NCI-H748 (cell line): ENCODE measurements at regions not wholly inside any gene's neighbourhood (a gene's known extent, or its start where the extent isn't known, plus 50 kb on each side); places are given as distances from the start of the nearest gene placed in this dataset.
A peak's percentile ranks its signal among the peaks of the same experiment; 100 is the strongest.

Experiments
- DNase-seq: peaks from one replicate; lab custom pipeline; 2025; ENCODE audit not compliant: unreplicated experiment; lab: John Stamatoyannopoulos, UW

DNA sequence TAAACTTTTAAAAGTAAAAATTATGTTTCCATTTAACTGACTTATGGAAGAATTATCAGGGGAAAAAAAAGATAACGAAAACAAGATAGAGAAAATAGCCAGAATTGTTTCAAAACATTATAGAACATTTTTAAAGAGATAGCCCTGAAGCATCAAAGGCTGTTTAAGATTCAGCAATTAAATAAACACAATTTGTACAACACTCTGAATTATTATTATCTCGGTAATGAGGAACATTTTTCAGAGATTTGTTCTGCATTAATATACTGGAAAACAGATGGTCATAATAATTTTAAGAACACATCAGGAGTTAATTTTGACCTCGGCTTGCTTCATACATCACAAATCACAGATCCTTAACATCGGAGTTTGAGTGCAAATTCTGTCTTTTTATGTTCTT lies 643.8 kb downstream of the SORCS1 start:
- DNase-seq, result no peak

DNA sequence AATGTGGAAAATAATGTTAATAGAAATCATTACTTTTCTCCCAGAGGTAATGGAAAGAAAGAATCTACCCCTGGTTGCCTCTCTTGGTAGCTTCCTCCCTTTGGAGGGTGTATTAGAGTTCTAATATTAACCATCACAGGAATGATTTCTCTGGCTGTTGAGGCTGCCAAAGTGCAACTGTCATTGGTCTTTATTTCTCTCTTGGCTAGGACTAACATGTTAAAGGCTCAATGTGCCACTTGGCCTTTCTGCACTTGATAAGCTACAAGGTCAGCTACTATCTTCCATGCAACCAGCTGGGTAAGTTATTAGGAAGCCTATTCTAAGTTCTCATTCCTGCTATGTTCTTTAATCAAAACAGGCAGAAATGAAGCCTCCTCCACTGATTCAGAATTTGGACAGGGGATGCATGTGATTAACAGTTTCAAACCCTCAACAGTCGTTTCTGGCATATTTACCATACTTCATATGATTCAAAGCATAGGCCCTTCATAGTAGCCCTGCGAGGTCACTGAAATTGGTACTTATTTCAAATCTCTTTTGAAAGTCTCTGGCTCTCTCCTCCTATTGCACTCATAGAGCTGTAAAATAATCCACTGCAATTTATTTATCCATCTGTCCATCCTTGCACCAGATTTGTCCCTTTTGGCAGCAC lies 645.0 kb downstream of the SORCS1 start:
- no peak for DNase-seq

DNA sequence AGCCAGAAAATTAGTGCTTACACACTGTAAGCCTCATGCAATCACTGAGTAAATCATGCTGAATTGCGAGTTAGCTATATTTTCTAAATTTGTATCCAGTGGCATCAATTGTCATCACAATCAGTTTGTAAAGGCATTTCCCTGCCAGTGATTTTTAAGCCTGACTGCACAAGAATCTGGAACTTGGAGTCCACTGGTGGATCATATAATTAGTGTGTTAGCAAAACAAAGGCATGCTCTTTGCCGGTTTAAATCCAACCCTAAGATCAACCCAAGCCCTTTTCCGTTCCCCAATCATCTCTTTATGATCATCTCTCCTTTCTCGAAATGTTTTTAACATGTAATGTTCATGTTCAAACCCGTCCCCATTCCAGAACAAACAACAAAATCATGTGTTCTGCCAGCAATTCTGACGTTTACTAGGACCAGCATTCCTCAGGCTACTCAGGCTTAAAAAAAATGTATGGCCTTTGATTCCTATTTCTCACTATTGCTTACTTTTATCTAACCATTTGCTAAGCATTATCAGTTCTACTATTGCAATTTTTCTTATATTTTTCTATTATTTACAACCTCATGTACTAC lies 649.2 kb downstream of the SORCS1 start:
- DNase-seq, result no peak

DNA sequence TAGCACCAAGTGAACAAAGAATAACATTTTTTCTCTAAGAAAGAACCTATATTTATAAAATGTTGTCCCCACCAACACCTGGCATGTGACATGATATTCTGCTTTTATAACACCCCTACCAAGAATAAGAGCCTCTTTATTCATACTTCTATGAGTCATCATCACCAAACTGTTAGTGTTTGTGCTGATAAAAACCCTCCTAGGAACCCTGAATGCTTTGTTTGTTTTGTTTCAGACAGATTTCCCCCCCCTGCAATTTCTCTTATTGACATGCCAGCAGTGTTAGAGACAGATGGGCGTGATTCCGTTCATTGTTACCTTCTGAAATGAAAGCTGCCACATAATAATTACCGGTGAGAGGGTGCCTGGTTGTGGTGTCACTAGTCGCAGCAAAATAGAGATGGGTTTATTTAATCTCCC lies 651.1 kb downstream of the SORCS1 start:
- peak; percentile 93 for DNase-seq

DNA sequence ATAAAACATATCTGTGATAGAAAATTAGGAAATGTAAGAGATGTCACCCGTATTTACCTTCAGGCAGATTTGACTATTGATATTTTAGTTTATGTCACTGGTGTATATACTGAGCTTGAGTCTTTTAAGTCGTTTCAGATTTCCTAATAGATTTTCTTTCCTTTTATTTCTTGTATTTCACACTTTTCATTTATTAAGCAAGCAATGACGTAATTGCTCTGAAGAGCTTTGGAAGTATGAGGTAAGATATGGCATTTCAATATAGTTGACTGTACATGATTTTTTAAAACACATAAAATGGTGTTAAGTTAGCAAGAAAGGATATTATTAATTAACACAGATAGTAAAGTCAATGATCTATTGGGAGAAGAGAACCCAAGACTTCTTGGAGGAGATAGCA lies 652.6 kb downstream of the SORCS1 start:
- DNase-seq, result no peak

DNA sequence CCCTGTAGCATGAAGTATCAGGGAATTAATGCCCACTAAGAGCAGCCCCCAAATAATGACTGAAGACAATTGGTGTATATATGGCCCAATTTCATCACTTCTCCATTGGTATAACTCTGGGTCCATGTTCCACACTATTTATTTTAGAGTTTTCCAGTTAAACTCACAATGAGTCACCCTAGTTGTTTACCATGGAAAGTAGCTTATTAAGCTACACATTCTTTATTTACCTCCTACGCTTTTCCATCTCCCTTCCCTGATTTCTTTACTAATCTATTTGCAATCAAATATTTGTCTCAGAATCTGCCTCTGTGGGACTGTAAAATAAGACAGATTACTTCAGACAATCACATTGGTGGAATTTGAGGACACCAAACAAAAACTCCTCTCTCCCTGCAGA lies 655.6 kb downstream of the SORCS1 start:
- no peak for DNase-seq

DNA sequence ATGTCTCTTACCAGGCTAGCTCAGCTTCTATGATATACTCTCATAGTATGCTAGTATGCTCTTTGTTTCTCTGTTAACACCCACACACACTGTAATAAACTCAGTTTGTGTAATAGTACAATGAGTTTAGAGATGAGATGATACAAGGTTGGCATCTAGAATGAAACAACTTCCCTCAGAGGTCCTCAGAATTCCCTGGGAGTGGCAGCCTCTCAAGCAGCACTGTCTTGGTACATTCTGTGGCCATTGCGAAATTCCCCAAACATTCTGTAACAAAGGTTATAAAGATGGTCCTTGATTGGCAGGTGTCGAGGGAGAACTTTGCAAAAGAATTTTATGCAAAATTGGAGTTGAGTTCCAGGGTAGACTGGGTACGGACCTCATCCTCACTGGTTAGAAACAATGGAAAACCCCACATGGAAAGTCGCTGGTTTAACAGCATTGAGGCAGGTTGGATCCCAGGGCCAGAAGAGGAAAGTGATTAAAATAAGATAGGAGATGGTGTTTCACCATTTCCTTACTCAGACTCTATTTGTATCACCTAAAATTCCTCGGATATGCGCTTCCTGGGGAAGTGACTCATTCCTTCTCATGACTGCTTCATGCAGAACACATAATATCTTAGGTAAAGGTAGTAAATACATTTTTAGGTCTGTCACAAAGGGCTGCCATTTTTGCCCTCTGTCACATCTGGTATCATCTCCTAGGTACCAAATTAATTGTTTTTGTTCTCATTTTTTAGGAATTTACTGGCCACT lies 657.8 kb downstream of the SORCS1 start:
- no peak for DNase-seq

DNA sequence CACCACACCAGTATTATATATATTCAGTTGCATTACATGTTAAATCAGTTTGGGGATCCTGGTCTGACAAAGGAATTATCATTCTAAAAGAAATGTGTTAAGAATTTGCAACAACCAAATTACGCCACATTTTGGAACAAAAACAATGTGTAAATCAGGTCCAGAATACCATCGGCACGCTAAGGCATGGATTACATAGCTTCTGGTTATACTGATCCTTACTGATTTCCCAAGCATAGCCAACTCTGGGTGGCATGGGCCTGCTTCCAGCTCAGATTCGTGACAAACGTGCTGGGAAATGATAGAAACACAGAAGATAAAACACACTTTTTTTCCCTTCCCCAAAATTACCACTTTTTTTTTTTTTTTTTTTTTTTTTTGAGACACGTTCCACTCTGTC lies 660.0 kb downstream of the SORCS1 start:
- DNase-seq, result no peak

DNA sequence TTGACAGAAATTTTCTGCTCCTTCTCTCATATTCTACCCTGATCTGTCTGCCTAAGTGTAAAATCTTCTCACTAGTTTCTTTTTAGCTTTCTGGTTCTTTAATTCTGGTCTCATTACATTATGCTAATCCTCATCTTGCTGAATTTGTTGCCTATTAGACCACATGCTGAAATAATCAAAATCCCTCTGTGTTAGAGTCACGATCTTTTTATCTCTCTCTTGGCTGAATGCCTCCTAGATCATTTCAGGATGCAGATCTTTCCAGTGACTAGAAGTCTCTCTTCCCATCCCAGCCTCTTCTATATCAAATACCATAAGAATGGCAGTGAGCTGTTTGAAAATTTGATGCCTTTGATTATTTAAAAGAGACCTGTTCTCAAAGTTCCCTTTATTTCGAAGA lies 661.9 kb downstream of the SORCS1 start:
- no peak for DNase-seq

DNA sequence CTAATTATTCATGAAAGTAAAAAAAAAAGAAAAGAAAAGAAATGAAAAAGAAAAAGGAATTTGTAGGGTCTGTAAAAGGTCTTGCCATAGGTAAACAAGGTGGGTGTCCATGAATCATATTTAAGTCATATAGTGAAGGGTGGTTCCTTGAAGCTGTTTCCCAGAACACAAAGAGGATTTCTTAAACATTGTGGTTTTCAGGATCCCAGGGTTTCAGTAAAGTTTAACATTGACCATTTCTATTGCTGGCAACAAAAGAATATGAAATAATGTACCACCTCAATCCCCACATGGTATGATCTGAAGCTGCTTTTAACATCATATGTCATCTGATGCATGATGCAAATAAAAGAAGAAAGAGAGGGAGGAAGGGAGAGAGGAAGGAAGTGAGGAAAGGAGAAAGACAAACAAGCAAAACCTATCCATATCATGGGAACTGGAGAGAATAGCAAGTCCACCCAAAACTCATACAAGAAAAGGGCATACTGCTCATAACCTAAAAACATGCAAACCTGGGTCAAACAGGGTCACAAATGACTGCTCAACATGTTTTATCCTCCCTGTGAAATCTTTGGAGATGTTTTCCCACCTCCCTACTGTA lies 663.5 kb downstream of the SORCS1 start:
- DNase-seq, result no peak

DNA sequence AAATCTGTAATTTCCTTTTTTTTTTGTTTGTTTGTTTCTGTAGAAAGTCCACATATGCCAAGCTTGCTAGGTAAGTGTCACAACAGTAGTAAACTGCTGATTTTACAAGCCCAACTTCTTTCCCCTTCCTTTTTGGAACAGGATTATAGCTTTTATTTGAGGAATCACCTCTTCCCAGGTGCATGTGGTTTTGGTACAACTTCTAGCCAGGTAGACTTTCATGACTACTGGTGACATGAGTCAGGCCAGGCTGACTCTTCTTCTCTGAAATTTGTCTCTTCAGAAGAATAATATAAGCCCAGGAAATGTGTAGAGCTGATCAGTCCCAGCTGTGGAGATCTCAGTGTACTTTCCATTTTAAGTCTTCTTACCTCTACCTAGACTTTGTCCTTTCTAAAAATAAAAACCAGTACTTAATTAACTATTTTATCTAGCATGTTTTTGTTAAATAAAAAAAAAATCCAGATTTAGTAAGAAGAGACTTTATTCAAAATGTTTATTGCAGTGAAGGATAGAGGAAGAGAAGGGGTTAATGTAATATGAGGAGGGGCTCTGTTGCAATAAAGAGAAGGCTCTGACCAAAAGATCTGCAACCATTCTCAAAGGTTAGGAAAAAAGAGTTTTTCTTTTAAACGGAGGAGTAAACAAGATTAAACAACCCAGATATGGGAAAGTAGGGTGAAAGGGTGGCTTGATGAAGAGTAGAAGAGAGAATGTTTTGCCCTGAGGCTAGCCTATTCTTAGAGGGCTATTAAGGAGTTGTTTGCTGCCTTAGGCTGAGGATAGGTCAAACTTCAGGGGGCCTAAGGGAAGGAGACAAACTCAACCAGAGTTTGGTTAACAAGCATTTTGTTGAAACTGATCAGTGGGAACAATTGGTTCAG lies 664.2 kb downstream of the SORCS1 start:
- no peak for DNase-seq

DNA sequence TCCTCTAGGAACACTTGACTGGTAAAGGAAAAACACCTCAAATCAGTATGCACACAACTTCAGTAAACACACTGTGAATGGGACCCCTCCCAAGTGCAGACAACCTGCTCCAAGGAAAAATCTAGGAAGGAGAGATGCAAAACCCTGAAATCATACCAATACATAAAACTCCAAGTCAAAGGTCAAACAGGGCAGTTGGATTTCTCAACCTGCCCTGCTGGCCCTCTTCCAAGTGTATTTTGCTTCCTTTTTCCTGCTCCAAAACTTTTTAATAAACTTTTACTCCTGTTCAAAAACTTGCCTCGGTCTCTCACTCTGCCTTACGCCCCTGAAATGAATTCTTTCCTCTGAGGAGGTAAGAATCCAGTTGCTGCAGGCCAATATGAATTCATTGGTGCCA lies 665.1 kb downstream of the SORCS1 start:
- DNase-seq, result no peak

DNA sequence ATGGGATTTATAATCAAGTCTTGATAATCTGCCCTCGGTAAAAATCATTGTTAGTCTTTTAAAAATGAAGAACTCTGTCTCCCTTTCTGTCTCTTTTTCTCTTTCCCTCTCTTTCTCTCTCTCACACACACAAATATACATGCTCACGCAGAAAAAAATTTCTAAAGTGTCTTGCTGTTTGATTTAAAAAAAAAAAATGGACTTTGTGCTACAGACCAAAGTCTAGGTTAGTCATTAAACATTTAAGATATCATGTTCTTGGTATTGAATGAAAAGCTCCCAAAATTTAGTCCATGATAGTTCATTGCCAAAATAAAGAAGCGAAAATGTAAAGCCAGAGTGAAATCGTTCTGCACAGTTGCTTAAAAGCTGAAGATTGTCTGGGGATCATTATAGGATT lies 665.8 kb downstream of the SORCS1 start:
- no peak for DNase-seq

DNA sequence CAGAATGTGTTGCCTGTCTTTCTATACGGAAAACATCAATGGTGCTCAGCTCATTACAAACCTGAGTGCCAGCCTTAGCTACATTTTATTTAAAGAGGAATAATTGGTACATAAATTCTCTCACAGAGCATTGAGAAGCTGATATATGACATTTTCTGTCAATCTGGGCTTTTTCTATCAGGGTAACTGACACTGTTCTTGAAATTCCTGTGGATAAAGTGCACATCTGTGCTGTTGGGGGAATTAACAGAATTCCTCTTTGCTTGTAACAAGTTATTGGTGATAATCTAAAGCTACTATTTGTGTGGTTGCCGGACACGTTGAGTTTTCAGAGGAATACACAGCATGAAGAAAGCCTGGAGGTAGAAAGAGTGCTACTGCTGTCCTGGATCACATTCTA lies 668.6 kb downstream of the SORCS1 start:
- DNase-seq, result no peak

DNA sequence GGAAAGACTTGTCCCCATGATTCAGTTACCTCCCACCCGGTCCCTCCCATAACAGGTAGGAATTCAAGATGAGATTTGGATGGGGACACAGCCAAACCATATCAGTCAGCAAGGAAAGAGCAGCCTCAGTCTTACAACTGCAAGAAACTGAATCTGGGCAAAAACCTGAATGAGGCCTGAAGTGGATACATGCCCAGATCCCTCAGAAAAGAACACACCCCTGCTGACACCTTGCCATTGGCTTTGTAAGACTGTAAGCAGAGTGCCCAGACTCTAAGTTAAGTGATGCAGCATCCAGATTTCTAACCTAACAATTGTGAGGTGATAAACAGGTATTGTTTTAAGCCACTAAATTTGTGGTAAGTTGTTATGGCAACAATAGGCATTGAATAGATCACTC lies 670.8 kb downstream of the SORCS1 start:
- no peak for DNase-seq

DNA sequence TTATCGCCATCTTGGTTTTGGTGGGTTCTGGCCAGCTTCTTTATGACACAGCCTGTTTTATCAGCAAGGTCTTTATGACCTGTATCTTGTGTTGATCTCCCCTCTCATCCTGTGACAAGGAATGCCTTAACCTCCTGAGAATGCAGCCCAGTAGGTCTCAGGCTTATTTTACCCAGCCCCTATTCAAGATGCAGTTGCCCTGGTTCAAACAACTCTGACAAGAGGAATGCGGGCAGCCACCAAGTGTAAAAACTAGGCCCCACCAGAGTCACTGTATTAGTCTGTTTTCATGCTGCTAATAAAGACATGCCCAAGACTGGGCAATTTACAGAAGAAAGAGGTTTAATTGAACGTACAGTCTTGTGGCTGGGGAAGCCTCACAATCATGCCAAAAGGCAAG lies 671.3 kb downstream of the SORCS1 start:
- DNase-seq, result no peak

DNA sequence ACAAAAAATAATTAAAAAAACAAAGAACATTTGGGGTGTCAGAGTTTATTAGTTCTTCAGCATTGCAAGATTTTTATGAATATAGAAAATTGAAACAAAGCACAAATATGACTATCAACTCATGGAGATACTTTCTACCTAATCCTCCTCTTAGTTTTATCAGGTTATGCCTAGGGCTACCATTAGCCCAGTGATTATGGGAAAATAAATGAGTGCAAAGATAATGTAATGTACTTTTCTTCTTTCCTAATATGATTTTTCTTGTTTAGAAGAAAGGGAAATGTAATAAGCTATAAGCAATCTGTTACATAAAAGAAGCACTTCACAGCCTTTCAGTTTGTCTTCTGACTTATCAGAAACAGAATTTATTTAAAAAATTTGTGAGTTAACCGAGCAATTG lies 676.8 kb downstream of the SORCS1 start:
- no peak for DNase-seq

DNA sequence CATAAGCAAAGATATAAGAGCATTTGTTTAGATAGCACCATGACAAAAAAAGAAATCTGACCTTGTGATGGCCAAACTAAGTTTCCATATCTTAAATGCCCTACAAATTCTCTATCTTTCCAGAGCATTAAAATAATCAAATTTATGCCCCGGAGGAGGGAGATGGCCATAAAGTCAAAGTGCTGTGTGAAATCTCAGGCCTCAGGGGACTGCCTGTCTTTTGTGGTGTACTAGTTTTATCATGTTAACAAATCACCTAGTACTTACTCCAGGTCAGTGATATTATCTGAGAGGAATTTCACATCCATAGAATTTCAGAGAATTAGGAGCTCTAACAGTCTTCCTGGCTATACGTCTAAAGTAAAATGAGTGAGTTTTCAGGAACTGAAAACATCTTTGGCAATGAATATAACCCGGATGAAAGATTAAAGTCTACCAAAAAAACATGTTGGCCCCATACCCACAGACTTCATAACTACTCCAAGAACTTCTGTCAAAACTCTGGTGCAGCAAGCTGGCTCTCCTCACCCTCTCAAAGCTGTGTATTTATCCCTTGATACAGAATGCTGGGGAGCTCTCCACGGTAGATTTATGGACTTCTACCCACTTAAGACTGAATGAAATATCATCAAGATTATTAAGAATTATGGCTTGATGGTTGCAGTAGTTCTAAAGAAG lies 682.8 kb downstream of the SORCS1 start:
- no peak for DNase-seq

DNA sequence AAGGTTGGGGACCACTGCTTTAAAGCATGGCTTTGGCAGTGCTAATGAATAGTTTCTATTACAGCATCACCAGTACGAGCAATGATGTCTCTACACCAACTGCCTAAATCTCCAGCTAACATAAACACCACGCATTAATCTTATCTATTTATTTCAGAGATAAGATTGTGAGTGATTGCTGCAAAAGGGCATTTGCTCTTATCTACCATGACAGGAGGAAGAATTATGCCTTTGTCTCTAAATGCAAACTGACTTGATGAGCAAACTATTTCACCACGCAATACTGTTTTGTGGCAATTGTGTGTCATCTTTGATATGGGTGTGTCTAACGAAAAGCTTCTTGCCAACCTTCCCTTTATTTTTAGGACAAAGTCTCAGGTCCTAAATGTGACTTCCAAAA lies 684.9 kb downstream of the SORCS1 start:
- no peak for DNase-seq

DNA sequence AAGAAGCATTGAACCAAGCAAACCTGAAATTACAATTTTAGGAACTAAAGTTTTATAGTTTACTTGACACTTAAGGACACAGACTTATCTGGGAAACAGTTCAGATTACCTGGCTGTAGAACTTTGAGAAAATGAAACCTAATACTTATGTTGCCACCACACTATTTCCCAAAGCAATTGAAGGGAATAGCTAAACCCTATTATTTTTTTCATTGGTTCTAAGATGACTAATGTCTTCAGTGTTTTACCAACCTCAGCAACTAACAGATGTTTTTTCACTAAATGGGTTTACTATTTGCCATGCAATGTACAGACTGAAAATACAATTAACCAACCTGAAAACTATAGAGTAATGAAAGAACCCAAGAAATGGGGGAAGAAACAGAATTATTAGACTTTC lies 689.6 kb downstream of the SORCS1 start:
- no peak for DNase-seq
